ENCODE measurements at regions not wholly inside any gene's neighbourhood (a gene's known extent, or its start where the extent isn't known, plus 50 kb on each side); places are given as distances from the start of the nearest gene placed in this dataset.
"Not testable (repeated sequence)": the region's sequence is repeated elsewhere in the genome, so short reads cannot be mapped to it uniquely, and the experiment has no call there.

DNA sequence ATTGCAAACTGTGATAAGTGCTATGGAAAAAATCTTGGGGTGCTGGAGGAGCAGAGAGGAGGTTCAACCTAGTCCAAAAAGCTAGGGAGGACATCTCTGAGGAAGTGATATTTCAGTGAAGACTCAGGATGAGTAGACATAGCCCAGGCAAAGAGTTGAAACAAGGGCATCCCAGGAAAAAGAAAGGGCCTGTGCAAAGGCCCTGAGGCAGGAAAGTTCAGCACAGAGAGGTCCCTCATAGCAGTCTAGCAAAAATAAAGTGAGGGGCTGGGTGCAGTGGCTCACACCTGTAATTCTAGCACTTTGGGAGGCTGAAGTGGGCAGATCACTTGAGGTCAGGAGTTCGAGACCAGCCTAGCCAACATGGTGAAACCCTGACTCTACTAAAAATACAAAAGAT, 53.0 kb upstream of the RASD2 start:
- not testable (repeated sequence) for TF ChIP-seq POLR2AphosphoS5 (IDR thresholded peaks at IDR 0.05; ENCODE audit: insufficient read depth, low read depth, low read length)
- TF ChIP-seq, protein P1, sequence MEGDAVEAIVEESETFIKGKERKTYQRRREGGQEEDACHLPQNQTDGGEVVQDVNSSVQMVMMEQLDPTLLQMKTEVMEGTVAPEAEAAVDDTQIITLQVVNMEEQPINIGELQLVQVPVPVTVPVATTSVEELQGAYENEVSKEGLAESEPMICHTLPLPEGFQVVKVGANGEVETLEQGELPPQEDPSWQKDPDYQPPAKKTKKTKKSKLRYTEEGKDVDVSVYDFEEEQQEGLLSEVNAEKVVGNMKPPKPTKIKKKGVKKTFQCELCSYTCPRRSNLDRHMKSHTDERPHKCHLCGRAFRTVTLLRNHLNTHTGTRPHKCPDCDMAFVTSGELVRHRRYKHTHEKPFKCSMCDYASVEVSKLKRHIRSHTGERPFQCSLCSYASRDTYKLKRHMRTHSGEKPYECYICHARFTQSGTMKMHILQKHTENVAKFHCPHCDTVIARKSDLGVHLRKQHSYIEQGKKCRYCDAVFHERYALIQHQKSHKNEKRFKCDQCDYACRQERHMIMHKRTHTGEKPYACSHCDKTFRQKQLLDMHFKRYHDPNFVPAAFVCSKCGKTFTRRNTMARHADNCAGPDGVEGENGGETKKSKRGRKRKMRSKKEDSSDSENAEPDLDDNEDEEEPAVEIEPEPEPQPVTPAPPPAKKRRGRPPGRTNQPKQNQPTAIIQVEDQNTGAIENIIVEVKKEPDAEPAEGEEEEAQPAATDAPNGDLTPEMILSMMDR (IDR thresholded peaks at IDR 0.05; ENCODE audit: extremely low read depth in 1 of 2, insufficient read depth in 1 of 2, low read depth in 1 of 2, low read length in 2 of 2) = not testable (repeated sequence)

All from endothelial cell of umbilical vein (primary cell).